D341Med (cell line): ENCODE measurements at regions not wholly inside any gene's neighbourhood (a gene's known extent, or its start where the extent isn't known, plus 50 kb on each side); places are given as distances from the start of the nearest gene placed in this dataset.

Experiments used
- DNase-seq: peaks from one replicate; pipeline ENCODE4 v3.0.0; 2012; ENCODE audit warnings: low spot score

- DNase-seq = no peak
Measured at GRCh38 chr12:89954259-89954658, 245.6 kb upstream of the ATP2B1 start.

- DNase-seq = no peak
Measured at GRCh38 chr12:89951694-89952060, 243.0 kb upstream of the ATP2B1 start.

DNA sequence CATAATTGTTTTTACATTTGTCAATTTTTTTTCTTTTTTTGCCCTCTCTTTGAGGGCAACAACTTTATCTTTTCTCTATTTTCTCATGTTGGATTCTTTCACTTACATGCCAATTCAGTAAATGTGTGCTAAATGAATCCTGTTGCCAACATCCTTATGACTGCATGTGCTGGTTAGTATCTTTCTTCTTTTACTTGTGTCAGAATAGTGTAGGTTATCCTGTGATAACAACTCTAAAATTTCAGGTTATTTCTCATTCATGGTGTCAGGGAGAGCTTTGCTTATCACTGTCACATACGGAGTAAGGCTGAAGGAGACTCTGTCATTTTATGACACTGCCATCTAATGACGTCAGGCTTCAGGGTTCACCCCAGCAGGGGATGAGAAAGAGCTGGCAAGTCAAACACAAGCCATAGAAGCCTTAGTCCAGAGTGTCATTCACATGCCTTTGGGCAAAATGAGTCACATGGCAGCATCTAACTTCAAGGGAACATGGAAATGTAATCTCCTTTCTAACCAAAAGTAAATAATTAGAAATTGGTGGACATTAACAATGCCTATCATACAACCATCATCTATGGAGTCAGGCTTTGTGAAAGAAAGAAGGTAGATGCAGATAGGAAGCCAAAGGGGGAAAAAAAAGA, 242.5 kb upstream of the ATP2B1 start:
- DNase-seq = no peak

DNA sequence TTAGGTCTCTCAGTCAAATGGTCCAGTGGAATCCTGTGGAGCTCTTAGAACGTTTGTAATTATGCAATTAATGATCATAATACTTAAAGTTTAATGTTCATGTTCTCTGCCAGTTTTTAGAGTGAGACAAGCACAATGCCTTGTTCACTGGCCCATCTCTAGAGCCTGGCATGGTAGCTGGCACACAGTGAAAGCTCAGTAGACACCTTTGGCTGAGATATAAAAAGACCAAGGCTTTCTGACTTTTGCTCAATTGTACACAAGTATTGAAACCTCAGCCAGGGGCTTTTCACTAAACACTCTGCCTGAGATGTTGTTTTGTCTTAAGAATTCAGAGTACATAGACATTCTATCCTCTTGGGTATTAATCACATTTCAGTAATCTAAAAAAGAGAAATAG, 241.8 kb upstream of the ATP2B1 start:
- no peak for DNase-seq

- DNase-seq = no peak
Measured at GRCh38 chr12:89949457-89950195, 241.0 kb upstream of the ATP2B1 start.

GRCh38 chr12:89948271-89949175, 239.9 kb upstream of the ATP2B1 start:
- no peak for DNase-seq

DNA sequence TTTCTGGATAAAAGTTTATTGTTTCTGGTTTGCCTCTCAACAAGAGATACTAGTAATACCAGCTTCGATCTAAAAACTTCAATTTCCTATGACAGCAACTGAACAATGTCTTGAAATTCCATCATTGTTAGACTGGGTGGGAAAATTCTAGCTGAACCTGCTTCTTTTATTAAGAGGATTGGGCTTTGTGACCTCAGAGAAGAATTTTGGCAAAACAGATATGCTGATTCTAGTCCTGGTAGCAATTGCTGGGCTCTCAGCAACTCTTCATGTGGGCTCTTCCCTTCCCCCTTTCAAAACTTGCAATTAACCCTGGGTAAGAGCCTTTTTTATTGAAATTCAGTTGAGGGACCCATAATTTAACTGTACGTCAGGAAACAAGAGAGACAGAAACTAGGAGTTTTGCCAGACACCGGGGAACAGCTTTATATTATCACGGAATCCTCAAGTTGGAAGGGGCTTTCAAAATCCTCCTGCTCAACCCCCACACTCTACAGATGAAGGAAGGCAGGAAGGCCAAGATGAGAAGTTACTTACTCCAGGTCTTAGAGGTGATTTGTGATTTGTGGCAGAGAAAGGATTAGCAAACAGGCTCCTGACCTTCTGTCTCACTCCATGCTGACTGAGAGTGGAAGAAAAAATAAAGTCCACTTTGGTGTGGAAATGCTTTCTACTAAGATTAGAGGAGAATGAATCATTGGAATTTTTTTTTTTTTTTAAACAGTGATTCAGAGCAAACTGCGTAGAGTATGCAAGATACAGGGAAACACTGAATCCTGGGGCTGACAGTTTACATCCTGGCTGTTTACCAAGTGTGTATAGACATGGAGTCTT, 239.0 kb upstream of the ATP2B1 start:
- no peak for DNase-seq

DNA sequence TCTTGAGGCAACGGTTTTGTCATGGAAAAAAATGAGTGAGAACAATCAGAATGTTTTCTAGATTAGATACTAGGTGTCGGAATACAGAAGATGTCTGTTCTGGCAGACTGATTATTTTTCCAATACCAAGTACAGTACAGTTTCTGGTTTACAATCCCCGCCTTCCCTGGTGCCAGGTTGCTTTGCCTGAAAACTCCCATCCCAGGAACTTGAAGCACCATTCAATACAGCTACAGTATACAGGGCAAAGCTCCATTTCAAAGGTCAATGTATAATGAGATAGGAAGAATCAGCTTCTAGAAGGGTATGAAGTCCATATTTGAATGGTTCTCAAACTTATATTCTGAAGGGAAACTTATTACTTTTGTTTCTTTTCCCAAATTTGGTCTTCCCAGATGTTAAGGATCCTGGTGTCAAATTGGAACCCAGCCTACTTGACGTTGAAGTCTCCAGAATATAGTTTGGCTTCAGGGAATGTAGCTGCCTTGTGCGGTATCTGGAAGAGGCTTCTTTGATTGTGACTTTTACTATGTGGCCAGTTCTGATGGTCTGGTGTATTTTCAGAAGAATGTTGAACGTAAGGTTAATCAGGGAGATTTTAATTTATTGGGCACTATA, 238.0 kb upstream of the ATP2B1 start:
- DNase-seq = no peak

GRCh38 chr12:89945123-89945522, 236.5 kb upstream of the ATP2B1 start:
- DNase-seq = no peak

DNA sequence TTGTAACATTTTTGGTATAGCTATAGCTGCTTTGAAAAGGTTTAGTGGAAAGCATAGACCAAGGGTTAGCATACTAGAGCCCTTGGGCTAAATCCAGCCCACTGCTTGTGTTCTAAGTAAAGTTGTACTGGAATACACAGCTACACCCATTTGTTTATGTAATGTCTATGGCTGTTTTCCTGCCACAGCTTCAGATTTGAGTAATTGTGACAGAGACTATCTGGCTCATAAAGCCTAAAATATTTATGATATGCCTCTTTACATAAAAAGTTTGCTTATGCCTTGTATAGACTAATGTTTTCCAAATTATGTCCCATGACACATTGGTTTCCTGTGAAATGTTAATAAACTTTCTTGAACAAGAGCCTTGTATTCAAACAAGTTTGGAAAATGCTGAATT, 234.8 kb upstream of the ATP2B1 start:
- no peak for DNase-seq

DNA sequence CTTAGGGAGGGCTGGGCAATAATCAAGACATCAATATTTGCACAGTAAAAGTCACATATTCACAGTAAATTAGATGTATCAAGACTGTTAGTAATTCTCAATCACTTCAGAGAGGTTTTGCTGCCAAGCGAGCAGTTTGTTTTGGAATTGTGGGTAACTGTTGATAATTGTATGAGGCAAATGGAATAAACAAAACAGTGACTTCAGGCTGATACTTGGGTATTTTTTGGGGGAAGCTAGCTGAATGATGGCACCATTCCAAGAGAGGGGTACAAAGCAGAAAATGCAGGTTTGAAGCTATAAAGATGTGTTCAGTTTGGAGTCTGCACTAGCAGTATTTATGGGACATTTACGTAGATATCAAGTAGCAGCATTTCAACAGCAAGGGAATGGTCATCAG, 232.8 kb upstream of the ATP2B1 start:
- DNase-seq = no peak

DNA sequence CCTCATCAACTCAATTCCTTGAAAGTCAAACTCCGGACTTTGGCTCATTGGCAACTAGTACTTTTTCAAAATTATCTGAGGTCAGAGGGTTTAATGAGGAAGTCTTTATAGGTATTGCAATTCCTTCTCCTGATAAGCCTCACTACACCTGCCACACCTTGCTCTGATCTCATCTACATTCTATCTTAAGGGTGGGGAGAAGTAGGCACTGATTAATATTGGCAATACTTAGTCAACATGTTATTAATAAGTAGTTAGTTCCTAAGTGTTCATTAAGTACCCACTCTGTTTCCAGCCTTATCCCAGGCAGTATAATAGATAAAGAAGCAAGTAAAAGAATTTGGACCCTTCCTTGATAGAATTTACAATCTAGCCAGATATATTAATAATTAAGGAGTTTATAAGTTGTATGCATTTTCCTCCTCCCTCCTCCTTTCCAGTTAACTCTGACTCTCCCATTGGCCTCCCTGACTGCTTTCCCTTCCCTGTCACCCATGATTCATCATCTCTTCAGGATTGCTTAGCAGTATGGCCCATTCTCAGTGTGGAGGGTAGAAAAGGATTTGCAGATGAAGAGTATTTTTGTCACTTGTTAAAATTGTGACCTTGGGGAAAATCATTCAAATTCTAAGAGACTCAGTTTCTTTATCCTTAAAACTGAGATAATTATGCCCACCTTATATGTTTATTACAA, 231.0 kb upstream of the ATP2B1 start:
- DNase-seq = no peak

DNA sequence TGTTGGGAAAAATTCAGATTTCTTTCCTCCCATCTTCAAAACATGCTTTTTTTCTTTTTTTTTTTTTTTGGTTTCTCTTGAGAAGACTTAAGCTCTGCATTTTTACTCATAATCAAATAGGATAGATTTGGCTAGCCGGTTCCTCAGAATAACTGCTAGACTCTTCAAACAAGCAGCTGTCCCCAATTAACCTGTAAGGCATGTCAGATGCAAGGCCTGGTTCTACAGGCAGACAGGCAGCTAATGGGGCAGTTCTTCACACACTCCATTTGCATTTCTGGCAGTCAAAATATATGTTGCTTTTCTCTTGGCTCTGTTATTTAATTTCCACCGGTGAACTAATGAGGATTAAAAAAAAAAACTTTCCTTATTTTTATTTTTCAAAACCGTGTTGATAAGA, 228.0 kb upstream of the ATP2B1 start:
- DNase-seq = no peak

DNA sequence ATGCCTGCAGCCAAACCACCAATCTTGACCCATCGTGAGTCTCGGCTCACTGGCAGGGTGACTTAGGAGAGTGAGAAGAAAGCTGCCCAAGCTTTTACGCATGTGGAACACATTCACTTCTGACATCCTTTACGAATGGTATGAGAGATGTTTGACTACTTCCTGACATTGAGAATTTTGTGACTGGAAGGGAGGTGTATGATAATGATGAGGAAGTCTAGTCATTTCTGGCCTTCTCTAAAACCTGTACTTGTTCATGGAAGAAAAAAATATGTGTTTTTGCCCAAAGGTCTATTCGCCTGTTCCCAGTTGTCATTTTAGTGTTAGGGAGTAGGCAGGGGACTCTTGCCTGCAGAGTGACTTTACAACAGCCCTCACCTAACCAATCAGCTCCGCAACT, 227.2 kb upstream of the ATP2B1 start:
- no peak for DNase-seq

GRCh38 chr12:89933911-89934310, 225.3 kb upstream of the ATP2B1 start:
- no peak for DNase-seq

DNA sequence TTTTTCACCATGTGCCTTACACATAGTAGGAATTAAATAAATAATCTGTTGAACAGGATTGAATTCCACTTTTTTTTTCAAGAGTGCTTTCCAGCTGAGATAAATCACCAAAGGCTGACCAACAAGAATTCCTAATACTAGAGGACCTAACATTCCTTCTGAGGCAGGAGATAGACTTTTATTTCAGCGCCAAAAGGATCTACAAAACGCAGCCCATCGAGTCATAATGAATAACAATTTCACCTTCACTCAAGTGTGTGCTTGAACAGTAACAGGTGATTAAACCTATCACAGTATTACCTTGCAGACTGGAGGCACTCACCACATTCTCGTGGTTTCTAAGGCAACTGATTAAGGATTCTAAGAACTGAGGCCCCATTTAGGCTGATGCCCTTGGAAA, 224.3 kb upstream of the ATP2B1 start:
- DNase-seq = no peak

DNA sequence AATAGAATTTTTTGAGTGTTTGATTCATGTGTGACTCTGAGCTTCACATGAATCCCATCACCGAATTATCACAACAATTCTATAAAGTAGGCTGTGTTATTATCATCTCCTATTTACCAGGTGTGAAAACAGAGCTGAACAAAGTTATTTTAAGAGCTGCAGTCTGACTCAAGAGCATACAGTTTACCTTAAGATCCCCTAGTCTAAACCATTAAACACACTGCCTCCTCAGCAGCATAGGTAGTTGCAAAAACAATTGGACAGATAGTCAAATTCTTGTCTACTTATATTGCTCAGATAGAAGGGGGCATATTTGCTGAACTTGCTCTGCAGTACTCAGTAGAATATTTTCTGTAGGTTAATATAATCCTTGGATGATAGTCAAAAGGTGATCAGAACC, 219.8 kb upstream of the ATP2B1 start:
- no peak for DNase-seq

- DNase-seq = no peak
Measured at GRCh38 chr12:89927226-89927698, 218.6 kb upstream of the ATP2B1 start.

- no peak for DNase-seq
Measured at GRCh38 chr12:89924191-89924590, 215.6 kb upstream of the ATP2B1 start.

GRCh38 chr12:89923091-89923490, 214.5 kb upstream of the ATP2B1 start:
- DNase-seq = no peak

GRCh38 chr12:89920866-89921265, 212.2 kb upstream of the ATP2B1 start:
- no peak for DNase-seq
